Liver (tissue), 8 donors: ENCODE measurements at regions not wholly inside any gene's neighbourhood (a gene's known extent, or its start where the extent isn't known, plus 50 kb on each side); places are given as distances from the start of the nearest gene placed in this dataset.

Experiments used
- DNase-seq: peaks from one replicate; pipeline ENCODE4 v3.0.0-alpha.2; 2017; ENCODE audit warnings: low spot score
- H3K27ac ChIP-seq, 2 donors: one replicate each; pipeline ENCODE4 v1.7.0; 2013; ENCODE audit warnings: inconsistent platforms in 2 of 2, low read length in 2 of 2, control low read depth in 1 of 2, low read depth in 1 of 2, mild to moderate bottlenecking in 1 of 2
- H3K27me3 ChIP-seq, 4 donors: one replicate each; pipeline versions ENCODE4 v1.6.1 to v1.7.0; 2013; ENCODE audit warnings: low read length in 3 of 4, inconsistent platforms in 1 of 4, mild to moderate bottlenecking in 1 of 4, moderate library complexity in 1 of 4; ENCODE audit not compliant: control insufficient read depth in 4 of 4, insufficient read depth in 4 of 4
- H3K36me3 ChIP-seq, 4 donors: one replicate each; pipeline versions ENCODE4 v1.6.1 to v1.7.0; 2013; ENCODE audit warnings: low read length in 3 of 4, mild to moderate bottlenecking in 3 of 4, low read depth in 1 of 4, moderate library complexity in 1 of 4; ENCODE audit not compliant: control insufficient read depth in 4 of 4, insufficient read depth in 3 of 4
- H3K4me1 ChIP-seq, 4 donors: one replicate each; pipeline versions ENCODE4 v1.6.1 to v1.7.0; 2013; ENCODE audit warnings: low read length in 3 of 4, mild to moderate bottlenecking in 3 of 4, moderate library complexity in 1 of 4; ENCODE audit not compliant: control insufficient read depth in 4 of 4, insufficient read depth in 4 of 4
- H3K4me3 ChIP-seq, 3 donors: one replicate each; pipeline versions ENCODE4 v1.6.1 to v1.7.0; 2013; ENCODE audit warnings: low read length in 3 of 3, control low read depth in 1 of 3, low read depth in 1 of 3, mild to moderate bottlenecking in 1 of 3
- H3K9ac ChIP-seq, 2 donors: one replicate each; pipeline ENCODE4 v1.7.0; 2013; ENCODE audit warnings: low read length in 2 of 2, mild to moderate bottlenecking in 2 of 2, moderate library complexity in 2 of 2, control low read depth in 1 of 2, low read depth in 1 of 2
- H3K9me3 ChIP-seq, 4 donors: one replicate each; pipeline versions ENCODE4 v1.6.1 to v1.7.0; 2013; ENCODE audit warnings: low read length in 3 of 4; ENCODE audit not compliant: control insufficient read depth in 4 of 4
- ATF3 ChIP-seq: IDR thresholded peaks from 2 replicates; pipeline ENCODE4 v1.6.1; 2016; ENCODE audit warnings: antibody characterized with exemption
- CTCF ChIP-seq: fragments of 150-350 bp; IDR thresholded peaks from 2 replicates; pipeline ENCODE4 v1.5.1; 2017; ENCODE audit warnings: improper control_type of control experiment, low read depth, low read length; ENCODE audit not compliant: missing input control
- EGR1 ChIP-seq, 2 donors: IDR thresholded peaks; 2 replicates each; pipeline ENCODE4 v1.6.1; 2016 to 2018; ENCODE audit warnings: antibody characterized with exemption in 2 of 2, low read depth in 2 of 2
- FOXA1 ChIP-seq: IDR thresholded peaks from 2 replicates; pipeline ENCODE4 v1.6.1; 2016; ENCODE audit warnings: antibody characterized with exemption
- FOXA2 ChIP-seq: IDR thresholded peaks from 2 replicates; pipeline ENCODE4 v1.6.1; 2016; ENCODE audit warnings: antibody characterized with exemption
- GABPA ChIP-seq, 2 donors: IDR thresholded peaks in 1 of 2; conservative IDR thresholded peaks in 1 of 2; 2 replicates each; pipeline ENCODE4 v1.6.1; 2016; ENCODE audit warnings: antibody characterized with exemption in 2 of 2, mild to moderate bottlenecking in 1 of 2, moderate library complexity in 1 of 2
- HNF4A ChIP-seq, 2 donors: conservative IDR thresholded peaks; 2 replicates each; pipeline ENCODE4 v1.6.1; 2016; ENCODE audit warnings: antibody characterized with exemption in 2 of 2, mild to moderate bottlenecking in 2 of 2
- HNF4G ChIP-seq: IDR thresholded peaks from 2 replicates; pipeline ENCODE4 v1.6.1; 2016; ENCODE audit warnings: antibody characterized with exemption
- JUND ChIP-seq, 2 donors: IDR thresholded peaks; 2 replicates each; pipeline ENCODE4 v1.6.1; 2016; ENCODE audit warnings: antibody characterized with exemption in 2 of 2
- MAX ChIP-seq: IDR thresholded peaks from 2 replicates; pipeline ENCODE4 v1.6.1; 2016; ENCODE audit warnings: antibody characterized with exemption
- NR2F2 ChIP-seq: IDR thresholded peaks from 2 replicates; pipeline ENCODE4 v1.6.1; 2016; ENCODE audit warnings: antibody characterized with exemption
- RAD21 ChIP-seq, 2 donors: IDR thresholded peaks; 2 replicates each; pipeline ENCODE4 v1.6.1; 2016; ENCODE audit warnings: antibody characterized with exemption in 2 of 2, mild to moderate bottlenecking in 2 of 2
- REST ChIP-seq: IDR thresholded peaks from 2 replicates; pipeline ENCODE4 v1.6.1; 2016; ENCODE audit warnings: antibody characterized with exemption, mild to moderate bottlenecking
- RXRA ChIP-seq, 2 donors: IDR thresholded peaks; 2 replicates each; pipeline ENCODE4 v1.6.1; 2017 to 2018; ENCODE audit warnings: antibody characterized with exemption in 2 of 2, mild to moderate bottlenecking in 1 of 2
- SP1 ChIP-seq: IDR thresholded peaks from 2 replicates; pipeline ENCODE4 v1.6.1; 2018; ENCODE audit warnings: antibody characterized with exemption, mild to moderate bottlenecking
- TAF1 ChIP-seq: conservative IDR thresholded peaks from 2 replicates; pipeline ENCODE4 v1.6.1; 2016; ENCODE audit warnings: antibody characterized with exemption, mild to moderate bottlenecking
- ZBTB33 ChIP-seq: IDR thresholded peaks from 2 replicates; pipeline ENCODE4 v1.6.1; 2016; ENCODE audit warnings: antibody characterized with exemption
- WGBS: extraction: QIAGEN DNeasy Blood & Tissue Kit; methylation state at CpG from one replicate; pipeline ENCODE4 v1.1.7; 2013; 5-methylcytosine and 5-hydroxymethylcytosine counted together
- donor health status: healthy.
- donor health status: healthy.
- donor health status: healthy.
- donor health status: healthy.
- donor health status: healthy.

- TF ChIP-seq REST, result no peak
Observed at GRCh38 chr2:21972586-21972985, 848.8 kb downstream of the TDRD15 start (continued).

- TF ChIP-seq ZBTB33, result no peak
- no peak for TF ChIP-seq MAX
- no peak for TF ChIP-seq JUND (IDR thresholded peaks at IDR 0.05)
- no peak for TF ChIP-seq RXRA (IDR thresholded peaks at IDR 0.05)
- TF ChIP-seq REST, result no peak
- TF ChIP-seq FOXA2, result no peak
- TF ChIP-seq HNF4G, result no peak
- TF ChIP-seq GABPA (IDR thresholded peaks at IDR 0.05 in 1 of 2, conservative IDR thresholded peaks at IDR 0.05 in 1 of 2), result no peak
- TF ChIP-seq CTCF, result no peak
- no peak for TF ChIP-seq TAF1
- TF ChIP-seq HNF4A (conservative IDR thresholded peaks at IDR 0.05), result no peak
- TF ChIP-seq EGR1 (IDR thresholded peaks at IDR 0.05; ENCODE audit: low read depth in 2 of 2), result no peak
- no peak for TF ChIP-seq RAD21 (IDR thresholded peaks at IDR 0.05)
- no peak for TF ChIP-seq SP1
- TF ChIP-seq FOXA1, result no peak
- TF ChIP-seq ATF3, result no peak
- no peak for TF ChIP-seq NR2F2
- H3K36me3 ChIP-seq, result no peaks in the 10 kb centered on the region
- DNase-seq, result no peak
- H3K4me3 ChIP-seq, result no peak overlapping the region
- H3K9me3 ChIP-seq, result no peaks in the 10 kb centered on the region
- H3K27me3 ChIP-seq, result no peaks in the 10 kb centered on the region
- H3K27ac ChIP-seq, result no peak overlapping the region
- H3K4me1 ChIP-seq, result no peaks in the 10 kb centered on the region
- 66% methylated on average over 1 of the region's 1 CpG for WGBS
- no peak overlapping the region for H3K9ac ChIP-seq
Observed at GRCh38 chr2:21981127-21981526, 857.4 kb downstream of the TDRD15 start.
